ENCODE measurements at regions not wholly inside any gene's neighbourhood (a gene's known extent, or its start where the extent isn't known, plus 50 kb on each side); places are given as distances from the start of the nearest gene placed in this dataset.

DNA sequence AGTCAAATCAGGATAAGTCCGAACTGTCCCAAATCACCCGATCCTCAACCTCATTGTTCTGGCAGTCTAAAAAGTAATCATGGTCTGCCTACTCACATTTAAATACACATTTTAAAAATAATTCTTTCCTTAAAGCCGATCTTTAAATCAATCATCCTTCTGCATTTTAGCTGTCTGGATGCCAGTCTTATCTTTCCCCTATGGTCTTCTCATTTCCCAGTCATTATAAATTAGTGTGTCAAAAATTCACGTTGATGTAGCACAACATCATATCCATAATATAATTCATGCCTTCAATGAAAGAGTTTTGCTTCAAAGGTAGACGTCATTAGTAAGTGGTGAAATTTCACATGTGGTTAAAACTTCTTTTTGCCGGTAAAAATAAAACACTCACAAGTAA lies 108.1 kb upstream of the FRG1 start:
- TF ChIP-seq, protein P1, sequence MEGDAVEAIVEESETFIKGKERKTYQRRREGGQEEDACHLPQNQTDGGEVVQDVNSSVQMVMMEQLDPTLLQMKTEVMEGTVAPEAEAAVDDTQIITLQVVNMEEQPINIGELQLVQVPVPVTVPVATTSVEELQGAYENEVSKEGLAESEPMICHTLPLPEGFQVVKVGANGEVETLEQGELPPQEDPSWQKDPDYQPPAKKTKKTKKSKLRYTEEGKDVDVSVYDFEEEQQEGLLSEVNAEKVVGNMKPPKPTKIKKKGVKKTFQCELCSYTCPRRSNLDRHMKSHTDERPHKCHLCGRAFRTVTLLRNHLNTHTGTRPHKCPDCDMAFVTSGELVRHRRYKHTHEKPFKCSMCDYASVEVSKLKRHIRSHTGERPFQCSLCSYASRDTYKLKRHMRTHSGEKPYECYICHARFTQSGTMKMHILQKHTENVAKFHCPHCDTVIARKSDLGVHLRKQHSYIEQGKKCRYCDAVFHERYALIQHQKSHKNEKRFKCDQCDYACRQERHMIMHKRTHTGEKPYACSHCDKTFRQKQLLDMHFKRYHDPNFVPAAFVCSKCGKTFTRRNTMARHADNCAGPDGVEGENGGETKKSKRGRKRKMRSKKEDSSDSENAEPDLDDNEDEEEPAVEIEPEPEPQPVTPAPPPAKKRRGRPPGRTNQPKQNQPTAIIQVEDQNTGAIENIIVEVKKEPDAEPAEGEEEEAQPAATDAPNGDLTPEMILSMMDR (conservative IDR thresholded peaks at IDR 0.05 in 1 of 2, IDR thresholded peaks at IDR 0.05 in 1 of 2; ENCODE audit: low read depth in 1 of 2, low read length in 2 of 2) = no peak
- TF ChIP-seq EZH2 (IDR thresholded peaks at IDR 0.05; ENCODE audit: low read length, missing control alignments) = no peak

Data from fibroblast of lung (primary cell).